Endothelial cell of umbilical vein (primary cell): ENCODE measurements at regions not wholly inside any gene's neighbourhood (a gene's known extent, or its start where the extent isn't known, plus 50 kb on each side); places are given as distances from the start of the nearest gene placed in this dataset.

Source experiments
- BruUV-seq: library from RNA; stranded (reverse); fragments of 400-500 nt; replicated peaks from 2 replicates; lab custom pipeline; 2021; lab: Mats Ljungman, UMichigan
- CTCF ChIA-PET: fragments of 300-600, 350-600 bp; sonication (Branson Sonifier 250); formaldehyde crosslinking; loops from one replicate; lab custom pipeline; 2021; ENCODE audit warnings: antibody characterized with exemption, inconsistent platforms; lab: Charles Lee
- POLR2A ChIA-PET: fragments of 300-600, 350-600 bp; sonication (Branson Sonifier 250); formaldehyde crosslinking; loops from one replicate; lab custom pipeline; 2021; ENCODE audit warnings: antibody characterized with exemption, inconsistent platforms; lab: Charles Lee
- DNase-seq: peaks from one replicate; pipeline ENCODE4 v3.0.0-alpha.2; 2011; ENCODE audit warnings: low read depth, low spot score
- FAIRE-seq: peaks from 2 replicates; lab custom pipeline; 2011; peaks lifted over from hg19 to GRCh38; lab: Jason Lieb, UNC
- H2AFZ ChIP-seq: 2 replicates; pipeline ENCODE4 v1.6.0; 2012; ENCODE audit warnings: low read depth, low read length, control low read depth, inconsistent platforms
- H3K27ac ChIP-seq: 2 replicates; pipeline ENCODE4 v1.5.1; 2011; ENCODE audit warnings: low read depth, mild to moderate bottlenecking, control low read depth, low read length, moderate library complexity; ENCODE audit not compliant: insufficient read depth
- H3K27me3 ChIP-seq, 2 experiments: 2 replicates each; pipeline versions ENCODE4 v1.6.0 to v1.6.1; 2011; ENCODE audit warnings: low read length in 2 of 2, mixed read lengths in 1 of 2; ENCODE audit not compliant: control insufficient read depth in 2 of 2, insufficient read depth in 2 of 2
- H3K36me3 ChIP-seq, 2 experiments: 2 replicates in 1 of 2; 3 replicates in 1 of 2; pipeline ENCODE4 v1.5.1; 2011; ENCODE audit warnings: low read length in 2 of 2, mild to moderate bottlenecking in 1 of 2, moderate library complexity in 1 of 2; ENCODE audit not compliant: control insufficient read depth in 2 of 2, insufficient read depth in 2 of 2; ENCODE audit errors: extremely low read depth in 1 of 2
- H3K4me1 ChIP-seq: 3 replicates; pipeline ENCODE4 v1.5.1; 2011; ENCODE audit warnings: mild to moderate bottlenecking, low read length; ENCODE audit not compliant: control insufficient read depth, insufficient read depth; ENCODE audit errors: extremely low read depth
- H3K4me2 ChIP-seq: 2 replicates; pipeline ENCODE4 v1.6.1; 2011; ENCODE audit warnings: low read length, control low read depth, mixed read lengths; ENCODE audit not compliant: insufficient read depth
- H3K4me3 ChIP-seq, 3 experiments: fragments of 200-600 bp in 1 of 3; sonication (generic), shearing (Covaris generic) in 1 of 3; replicated peaks in 1 of 3; 2 replicates each; pipeline ENCODE4 v1.5.1; 2011 to 2016; ENCODE audit warnings: control low read depth in 3 of 3, low read length in 3 of 3, mild to moderate bottlenecking in 2 of 3, inconsistent platforms in 1 of 3, low read depth in 1 of 3, moderate library complexity in 1 of 3; ENCODE audit not compliant: insufficient read depth in 1 of 3
- H3K79me2 ChIP-seq: 2 replicates; pipeline ENCODE4 v1.6.0; 2012; ENCODE audit warnings: low read length, inconsistent platforms; ENCODE audit not compliant: control insufficient read depth, insufficient read depth
- H3K9ac ChIP-seq: replicated peaks from 2 replicates; pipeline ENCODE3; 2011; ENCODE audit warnings: low read length, control low read depth; ENCODE audit not compliant: insufficient read depth; ENCODE audit errors: extremely low read depth
- H3K9me1 ChIP-seq: replicated peaks from 3 replicates; pipeline ENCODE4 v1.6.0; 2011; ENCODE audit warnings: mild to moderate bottlenecking, low read length; ENCODE audit not compliant: control insufficient read depth, insufficient read depth; ENCODE audit errors: extremely low read depth
- H3K9me3 ChIP-seq: replicated peaks from 2 replicates; pipeline ENCODE4 v1.5.1; 2012; ENCODE audit warnings: low read length, inconsistent platforms; ENCODE audit not compliant: control insufficient read depth, insufficient read depth
- H4K20me1 ChIP-seq: replicated peaks from 2 replicates; pipeline ENCODE3; 2011; ENCODE audit warnings: mild to moderate bottlenecking, low read length; ENCODE audit not compliant: control insufficient read depth, insufficient read depth; ENCODE audit errors: extremely low read depth
- CTCF ChIP-seq, 2 donors: IDR thresholded peaks; 1 replicate in 1 of 2; 2 replicates in 1 of 2; pipeline ENCODE4 v1.5.1; 2011; ENCODE audit warnings: low read length in 2 of 2, mild to moderate bottlenecking in 2 of 2, moderate library complexity in 2 of 2, control low read depth in 1 of 2, inconsistent platforms in 1 of 2, low read depth in 1 of 2; ENCODE audit not compliant: insufficient read depth in 1 of 2; ENCODE audit errors: extremely low read depth in 1 of 2
- EZH2 ChIP-seq: IDR thresholded peaks from 2 replicates; pipeline ENCODE4 v1.6.1; 2012; ENCODE audit warnings: borderline replicate concordance, low read depth, mild to moderate bottlenecking, moderate library complexity, low read length, inconsistent platforms; ENCODE audit not compliant: severe bottlenecking
- FOS ChIP-seq: IDR thresholded peaks from 2 replicates; pipeline ENCODE4 v1.6.1; 2011; ENCODE audit warnings: mild to moderate bottlenecking, low read length, moderate library complexity, borderline replicate concordance; ENCODE audit not compliant: insufficient read depth
- GATA2 ChIP-seq: IDR thresholded peaks from 2 replicates; pipeline ENCODE4 v1.7.0; 2011; ENCODE audit warnings: low read depth, mild to moderate bottlenecking, moderate library complexity, mixed read lengths, low read length; ENCODE audit not compliant: insufficient read length, insufficient read depth
- JUN ChIP-seq: IDR thresholded peaks from 2 replicates; pipeline ENCODE4 v1.6.1; 2011; ENCODE audit warnings: borderline replicate concordance, low read depth; ENCODE audit not compliant: insufficient read length, insufficient read depth
- MAX ChIP-seq: IDR thresholded peaks from 2 replicates; pipeline ENCODE4 v1.6.1; 2011; ENCODE audit not compliant: insufficient read depth, insufficient read length
- MYC ChIP-seq: IDR thresholded peaks from one replicate; pipeline ENCODE4 v1.6.1; 2011; ENCODE audit warnings: mild to moderate bottlenecking, low read depth, low read length
- POLR2A ChIP-seq: IDR thresholded peaks from 2 replicates; pipeline ENCODE4 v1.6.1; 2012; ENCODE audit warnings: low read depth, mild to moderate bottlenecking, control low read depth, low read length
- POLR2AphosphoS5 ChIP-seq: IDR thresholded peaks from 2 replicates; pipeline ENCODE4 v1.6.1; 2012; ENCODE audit warnings: low read depth, mild to moderate bottlenecking, control low read depth, low read length, moderate library complexity; ENCODE audit not compliant: insufficient read depth
- dilution Hi-C: fragments of 300-500 bp; cut with MboI; formaldehyde crosslinking; loops from one replicate; pipeline ENCODE4 v1.15.0; 2019; ENCODE audit warnings: low sequenced_read_pairs; ENCODE audit not compliant: extremely low pct_ligation_motif_present
- intact Hi-C: fragments of 100-400 bp; cut with micrococcal nuclease; formaldehyde crosslinking; loops from one replicate; pipeline ENCODE4 v1.10.0; 2022

- Histone ChIP-seq H3K4me3 (no peak overlapping the region), H3K4me1 (no peaks in the 10 kb centered on the region), H3K9me3 (no peaks in the 10 kb centered on the region), H3K27me3 (no peaks in the 10 kb centered on the region), H3K9ac (no peak overlapping the region), H4K20me1 (no peaks in the 10 kb centered on the region), H2AFZ (no peak overlapping the region), H3K36me3 (no peaks in the 10 kb centered on the region), H3K9me1 (no peaks in the 10 kb centered on the region), H3K4me2 (no peak overlapping the region), H3K79me2 (no peaks in the 10 kb centered on the region), H3K27ac (no peak overlapping the region)
- dilution Hi-C loops, result no loop called here
- DNase-seq (no peak), FAIRE-seq (no peak)
- TF ChIP-seq FOS (no peak), MYC (no peak), JUN (no peak), MAX (no peak), EZH2 (no peak), POLR2A (no peak), CTCF (IDR thresholded peaks at IDR 0.05; ENCODE audit: extremely low read depth in 1 of 2, insufficient read depth in 1 of 2, low read depth in 1 of 2, low read length in 2 of 2) (no peak), GATA2 (no peak), POLR2AphosphoS5 (no peak)
- intact Hi-C loops, result no loop called here
- POLR2A ChIA-PET, result no interaction called here
- CTCF ChIA-PET, result interaction anchor here (1.0 kb wide), 1 partner anchor 170 kb away, joined by 3 read pairs; no protein-coding TSS in a partner anchor
- BruUV-seq, result no TSS peak
Measured at GRCh38 chr3:13261892-13262291, 158.2 kb downstream of the NUP210 start.
